ENCODE measurements at regions not wholly inside any gene's neighbourhood (a gene's known extent, or its start where the extent isn't known, plus 50 kb on each side); places are given as distances from the start of the nearest gene placed in this dataset.

DNA sequence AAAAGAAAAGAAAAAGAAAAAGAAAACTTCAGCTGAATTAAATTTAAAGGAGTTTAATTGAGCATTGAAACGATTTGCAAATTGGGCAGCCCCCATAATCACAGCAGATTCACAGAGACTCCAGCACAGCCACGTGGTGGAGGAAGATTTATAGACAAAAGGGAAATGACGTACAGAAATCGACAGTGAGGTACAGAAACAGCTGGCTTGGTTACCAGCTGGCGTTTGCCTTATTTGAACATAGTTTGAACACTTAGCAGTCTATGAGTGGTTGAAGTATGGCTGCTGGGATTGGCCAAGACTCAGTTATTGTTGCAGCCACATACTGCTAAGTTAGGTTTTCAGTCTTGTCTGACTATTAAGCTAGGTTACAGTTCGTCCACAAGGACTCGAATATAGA, 312.2 kb upstream of the SLC14A2 start:
- Mint-ChIP-seq H3K27ac (ENCODE audit: unreplicated experiment) (no peak overlapping the region), H3K27me3 (ENCODE audit: unreplicated experiment) (peaks cover 36% of the 10 kb centered on the region), H3K9me3 (ENCODE audit: unreplicated experiment) (no peaks in the 10 kb centered on the region), H3K4me1 (ENCODE audit: unreplicated experiment) (no peaks in the 10 kb centered on the region), H3K4me3 (ENCODE audit: unreplicated experiment) (no peak overlapping the region), H3K36me3 (ENCODE audit: unreplicated experiment) (peaks cover 3% of the 10 kb centered on the region)
- TF ChIP-seq, protein P1, sequence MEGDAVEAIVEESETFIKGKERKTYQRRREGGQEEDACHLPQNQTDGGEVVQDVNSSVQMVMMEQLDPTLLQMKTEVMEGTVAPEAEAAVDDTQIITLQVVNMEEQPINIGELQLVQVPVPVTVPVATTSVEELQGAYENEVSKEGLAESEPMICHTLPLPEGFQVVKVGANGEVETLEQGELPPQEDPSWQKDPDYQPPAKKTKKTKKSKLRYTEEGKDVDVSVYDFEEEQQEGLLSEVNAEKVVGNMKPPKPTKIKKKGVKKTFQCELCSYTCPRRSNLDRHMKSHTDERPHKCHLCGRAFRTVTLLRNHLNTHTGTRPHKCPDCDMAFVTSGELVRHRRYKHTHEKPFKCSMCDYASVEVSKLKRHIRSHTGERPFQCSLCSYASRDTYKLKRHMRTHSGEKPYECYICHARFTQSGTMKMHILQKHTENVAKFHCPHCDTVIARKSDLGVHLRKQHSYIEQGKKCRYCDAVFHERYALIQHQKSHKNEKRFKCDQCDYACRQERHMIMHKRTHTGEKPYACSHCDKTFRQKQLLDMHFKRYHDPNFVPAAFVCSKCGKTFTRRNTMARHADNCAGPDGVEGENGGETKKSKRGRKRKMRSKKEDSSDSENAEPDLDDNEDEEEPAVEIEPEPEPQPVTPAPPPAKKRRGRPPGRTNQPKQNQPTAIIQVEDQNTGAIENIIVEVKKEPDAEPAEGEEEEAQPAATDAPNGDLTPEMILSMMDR (IDR thresholded peaks at IDR 0.05): no peak
- DNase-seq (ENCODE audit: extremely low spot score, unreplicated experiment): no peak

GRCh38 chr18:45304558-45304957, 310.7 kb upstream of the SLC14A2 start:
- TF ChIP-seq, protein P1 (IDR thresholded peaks at IDR 0.05): no peak
- Mint-ChIP-seq H3K27ac (ENCODE audit: unreplicated experiment) (no peak overlapping the region), H3K4me3 (ENCODE audit: unreplicated experiment) (no peak overlapping the region), H3K27me3 (ENCODE audit: unreplicated experiment) (peaks cover 40% of the 10 kb centered on the region), H3K4me1 (ENCODE audit: unreplicated experiment) (no peaks in the 10 kb centered on the region), H3K36me3 (ENCODE audit: unreplicated experiment) (peaks cover 3% of the 10 kb centered on the region), H3K9me3 (ENCODE audit: unreplicated experiment) (no peaks in the 10 kb centered on the region)
- no peak for DNase-seq (ENCODE audit: extremely low spot score, unreplicated experiment)

- Mint-ChIP-seq H3K36me3 (ENCODE audit: unreplicated experiment) (no peaks in the 10 kb centered on the region), H3K9me3 (ENCODE audit: unreplicated experiment) (no peaks in the 10 kb centered on the region), H3K27me3 (ENCODE audit: unreplicated experiment) (peaks cover 38% of the 10 kb centered on the region), H3K4me1 (ENCODE audit: unreplicated experiment) (peaks cover 5% of the 10 kb centered on the region), H3K4me3 (ENCODE audit: unreplicated experiment) (no peak overlapping the region), H3K27ac (ENCODE audit: unreplicated experiment) (no peak overlapping the region)
- no peak for DNase-seq (ENCODE audit: extremely low spot score, unreplicated experiment)
- TF ChIP-seq, protein P1 (IDR thresholded peaks at IDR 0.05): no peak
These were observed 302.6 kb upstream of the SLC14A2 start for GRCh38 chr18:45312555-45313126.

GRCh38 chr18:45316127-45316526, 299.1 kb upstream of the SLC14A2 start:
- Mint-ChIP-seq H3K36me3 (ENCODE audit: unreplicated experiment) (no peaks in the 10 kb centered on the region), H3K27ac (ENCODE audit: unreplicated experiment) (no peak overlapping the region), H3K4me1 (ENCODE audit: unreplicated experiment) (peaks cover 7% of the 10 kb centered on the region), H3K4me3 (ENCODE audit: unreplicated experiment) (no peak overlapping the region), H3K9me3 (ENCODE audit: unreplicated experiment) (no peaks in the 10 kb centered on the region), H3K27me3 (ENCODE audit: unreplicated experiment) (peaks cover 21% of the 10 kb centered on the region)
- no peak for DNase-seq (ENCODE audit: extremely low spot score, unreplicated experiment)
- TF ChIP-seq, protein P1 (IDR thresholded peaks at IDR 0.05): no peak

GRCh38 chr18:45317948-45318640, 297.2 kb upstream of the SLC14A2 start:
- H3K27me3 Mint-ChIP-seq (ENCODE audit: unreplicated experiment): peaks cover 25% of the 10 kb centered on the region
- H3K36me3 Mint-ChIP-seq (ENCODE audit: unreplicated experiment): no peaks in the 10 kb centered on the region
- H3K9me3 Mint-ChIP-seq (ENCODE audit: unreplicated experiment): no peaks in the 10 kb centered on the region
- peaks cover 9% of the 10 kb centered on the region for H3K4me1 Mint-ChIP-seq (ENCODE audit: unreplicated experiment)
- no peak overlapping the region for H3K4me3 Mint-ChIP-seq (ENCODE audit: unreplicated experiment)
- H3K27ac Mint-ChIP-seq (ENCODE audit: unreplicated experiment): no peak overlapping the region
- no peak for DNase-seq (ENCODE audit: extremely low spot score, unreplicated experiment)
- TF ChIP-seq, protein P1 (IDR thresholded peaks at IDR 0.05): no peak

Measured in osteocyte (in vitro differentiated cells).